Esophagus muscularis mucosa (tissue), 4 donors: ENCODE measurements at regions not wholly inside any gene's neighbourhood (a gene's known extent, or its start where the extent isn't known, plus 50 kb on each side); places are given as distances from the start of the nearest gene placed in this dataset.

Source experiments
- CTCF ChIP-seq, 3 experiments: fragments of 200-600 bp in 2 of 3; fragments of 450-650 bp in 1 of 3; sonication (generic) in 2 of 3; IDR thresholded peaks; one replicate each; pipeline ENCODE4 v1.5.1; 2017 to 2019; ENCODE audit warnings: antibody characterized with exemption in 3 of 3, mild to moderate bottlenecking in 2 of 3, moderate library complexity in 1 of 3
- EP300 ChIP-seq: sonication (generic); formaldehyde crosslinking; IDR thresholded peaks from one replicate; pipeline ENCODE4 v1.6.1; 2017; ENCODE audit warnings: antibody characterized with exemption
- POLR2A ChIP-seq: fragments of 450-650 bp; IDR thresholded peaks from one replicate; pipeline ENCODE4 v1.6.1; 2017; ENCODE audit warnings: antibody characterized with exemption, moderate library complexity, mild to moderate bottlenecking, low read depth

- TF ChIP-seq POLR2A: no peak
- TF ChIP-seq EP300: no peak
- no peak for TF ChIP-seq CTCF (IDR thresholded peaks at IDR 0.05)
These were observed 253.0 kb upstream of the POU2AF2 start for GRCh38 chr11:110992481-110992880.
